ENCODE measurements at regions not wholly inside any gene's neighbourhood (a gene's known extent, or its start where the extent isn't known, plus 50 kb on each side); places are given as distances from the start of the nearest gene placed in this dataset.

DNA sequence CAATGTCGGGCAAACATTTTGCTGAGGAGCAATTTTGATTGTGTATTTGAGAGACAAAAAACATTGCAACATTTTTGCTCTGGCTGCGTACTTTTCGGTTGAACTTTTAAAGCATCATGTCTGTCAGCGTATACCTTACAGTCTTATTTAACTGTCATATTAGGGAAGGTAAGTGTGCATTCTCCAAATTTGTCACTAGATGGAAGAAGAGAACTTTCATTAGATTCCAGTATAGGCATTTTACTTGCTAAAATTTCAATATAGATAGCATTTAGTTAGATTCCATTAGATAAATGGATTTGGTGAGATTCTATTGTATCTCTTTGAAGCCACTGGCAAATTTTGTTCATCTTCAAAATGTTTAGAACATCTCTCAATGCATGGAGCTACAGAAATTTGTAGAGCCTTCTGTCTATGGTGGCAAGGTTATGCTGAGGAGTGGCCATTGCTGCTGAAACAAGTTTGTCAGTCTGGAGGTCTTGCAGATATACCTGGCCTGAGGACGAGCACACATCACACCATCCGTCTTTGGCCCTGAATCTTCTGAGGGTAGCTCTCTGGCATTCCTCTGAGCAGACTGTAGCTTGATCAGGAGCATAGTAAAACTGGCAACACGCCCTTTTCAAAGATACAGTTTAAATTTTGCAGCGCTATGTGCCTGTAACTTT lies 437.5 kb upstream of the MBL2 start:
- peaks cover 7% of the 10 kb centered on the region for H3K9me3 Mint-ChIP-seq
- H3K36me3 Mint-ChIP-seq (ENCODE audit: low read depth), result peaks cover 3% of the 10 kb centered on the region
- H3K4me3 Mint-ChIP-seq, result no peak overlapping the region
- DNase-seq (ENCODE audit: low read depth, low spot score), result no peak
- no peak overlapping the region for H3K27ac Mint-ChIP-seq (ENCODE audit: unreplicated experiment)
- peaks cover 4% of the 10 kb centered on the region for H3K4me1 Mint-ChIP-seq
- no peaks in the 10 kb centered on the region for H3K27me3 Mint-ChIP-seq (ENCODE audit: low read depth)
- TF ChIP-seq, protein P1, sequence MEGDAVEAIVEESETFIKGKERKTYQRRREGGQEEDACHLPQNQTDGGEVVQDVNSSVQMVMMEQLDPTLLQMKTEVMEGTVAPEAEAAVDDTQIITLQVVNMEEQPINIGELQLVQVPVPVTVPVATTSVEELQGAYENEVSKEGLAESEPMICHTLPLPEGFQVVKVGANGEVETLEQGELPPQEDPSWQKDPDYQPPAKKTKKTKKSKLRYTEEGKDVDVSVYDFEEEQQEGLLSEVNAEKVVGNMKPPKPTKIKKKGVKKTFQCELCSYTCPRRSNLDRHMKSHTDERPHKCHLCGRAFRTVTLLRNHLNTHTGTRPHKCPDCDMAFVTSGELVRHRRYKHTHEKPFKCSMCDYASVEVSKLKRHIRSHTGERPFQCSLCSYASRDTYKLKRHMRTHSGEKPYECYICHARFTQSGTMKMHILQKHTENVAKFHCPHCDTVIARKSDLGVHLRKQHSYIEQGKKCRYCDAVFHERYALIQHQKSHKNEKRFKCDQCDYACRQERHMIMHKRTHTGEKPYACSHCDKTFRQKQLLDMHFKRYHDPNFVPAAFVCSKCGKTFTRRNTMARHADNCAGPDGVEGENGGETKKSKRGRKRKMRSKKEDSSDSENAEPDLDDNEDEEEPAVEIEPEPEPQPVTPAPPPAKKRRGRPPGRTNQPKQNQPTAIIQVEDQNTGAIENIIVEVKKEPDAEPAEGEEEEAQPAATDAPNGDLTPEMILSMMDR (conservative IDR thresholded peaks at IDR 0.05), result peak; percentile 69

DNA sequence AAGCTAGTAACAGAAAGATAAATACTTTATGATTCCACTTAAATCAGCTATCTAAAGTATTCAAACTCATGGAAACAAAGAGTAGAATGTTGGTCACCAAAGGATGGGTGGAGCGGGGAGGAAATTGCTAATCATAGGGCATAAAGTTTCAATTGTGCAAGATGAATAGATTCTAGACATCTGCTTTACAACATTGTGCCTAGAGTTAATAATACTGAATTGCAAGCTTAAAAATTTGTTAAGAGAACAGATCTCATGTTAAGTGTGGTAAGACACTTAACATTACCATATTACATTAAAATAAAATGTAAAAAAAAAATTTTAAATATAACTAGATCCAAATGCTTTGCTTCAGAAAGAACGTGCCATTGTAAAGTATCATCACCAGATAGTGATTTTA lies 411.1 kb upstream of the MBL2 start:
- Mint-ChIP-seq H3K9me3 (peaks cover 16% of the 10 kb centered on the region), H3K4me1 (no peaks in the 10 kb centered on the region), H3K36me3 (ENCODE audit: low read depth) (no peaks in the 10 kb centered on the region), H3K27ac (ENCODE audit: unreplicated experiment) (no peak overlapping the region), H3K4me3 (no peak overlapping the region), H3K27me3 (ENCODE audit: low read depth) (no peaks in the 10 kb centered on the region)
- TF ChIP-seq, protein P1 (conservative IDR thresholded peaks at IDR 0.05), result no peak
- no peak for DNase-seq (ENCODE audit: low read depth, low spot score)

DNA sequence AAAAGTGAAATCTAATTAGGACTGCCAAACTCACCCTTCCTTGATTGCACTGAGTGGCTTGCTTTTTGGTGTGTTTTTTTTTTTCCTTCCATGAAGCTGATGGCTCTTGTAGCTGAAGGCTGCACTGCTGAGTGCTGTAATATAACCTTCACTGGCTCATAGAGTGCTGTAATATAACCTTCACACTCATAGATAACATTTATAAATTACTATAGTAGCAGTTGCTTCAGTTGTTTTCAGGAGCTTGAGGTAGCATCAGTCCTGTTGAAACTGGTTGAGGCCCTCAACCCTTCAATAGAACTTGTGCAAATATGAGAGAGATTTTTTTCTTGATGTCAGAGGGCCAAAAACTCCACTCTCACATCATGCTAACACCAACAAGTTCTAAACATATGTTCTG lies 404.9 kb upstream of the MBL2 start:
- Mint-ChIP-seq H3K9me3 (no peaks in the 10 kb centered on the region), H3K27ac (ENCODE audit: unreplicated experiment) (no peak overlapping the region)

DNA sequence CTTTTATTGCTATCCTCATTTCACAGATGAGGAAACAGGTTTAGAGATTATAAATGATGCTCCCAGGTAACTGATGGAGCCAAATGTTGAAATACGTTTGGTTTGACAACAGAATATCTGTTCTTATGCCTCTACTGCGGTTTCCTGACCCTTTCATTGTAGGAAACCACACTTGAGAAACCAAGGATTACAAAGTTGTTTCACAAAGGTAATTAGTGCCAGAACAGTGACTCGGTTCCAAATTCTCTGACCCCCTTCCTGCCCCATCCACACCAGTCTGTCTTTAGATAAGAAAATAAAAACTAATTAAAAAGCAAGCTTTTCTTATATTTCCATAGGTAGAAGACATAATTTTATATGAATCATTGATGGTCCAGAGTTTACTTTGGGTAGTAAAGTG lies 393.7 kb upstream of the MBL2 start:
- H3K27me3 Mint-ChIP-seq (ENCODE audit: low read depth), result no peaks in the 10 kb centered on the region
- H3K27ac Mint-ChIP-seq (ENCODE audit: unreplicated experiment), result no peak overlapping the region
- H3K36me3 Mint-ChIP-seq (ENCODE audit: low read depth), result no peaks in the 10 kb centered on the region
- no peak for DNase-seq (ENCODE audit: low read depth, low spot score)
- no peaks in the 10 kb centered on the region for H3K4me1 Mint-ChIP-seq
- no peak overlapping the region for H3K4me3 Mint-ChIP-seq
- H3K9me3 Mint-ChIP-seq, result no peaks in the 10 kb centered on the region
- TF ChIP-seq, protein P1 (conservative IDR thresholded peaks at IDR 0.05), result no peak

More for the DNA sequence above, 404.9 kb upstream of the MBL2 start:
- no peaks in the 10 kb centered on the region for H3K36me3 Mint-ChIP-seq (ENCODE audit: low read depth)
- H3K4me3 Mint-ChIP-seq, result no peak overlapping the region
- no peaks in the 10 kb centered on the region for H3K4me1 Mint-ChIP-seq
- TF ChIP-seq, protein P1 (conservative IDR thresholded peaks at IDR 0.05), result no peak
- no peak for DNase-seq (ENCODE audit: low read depth, low spot score)
- no peaks in the 10 kb centered on the region for H3K27me3 Mint-ChIP-seq (ENCODE audit: low read depth)

DNA sequence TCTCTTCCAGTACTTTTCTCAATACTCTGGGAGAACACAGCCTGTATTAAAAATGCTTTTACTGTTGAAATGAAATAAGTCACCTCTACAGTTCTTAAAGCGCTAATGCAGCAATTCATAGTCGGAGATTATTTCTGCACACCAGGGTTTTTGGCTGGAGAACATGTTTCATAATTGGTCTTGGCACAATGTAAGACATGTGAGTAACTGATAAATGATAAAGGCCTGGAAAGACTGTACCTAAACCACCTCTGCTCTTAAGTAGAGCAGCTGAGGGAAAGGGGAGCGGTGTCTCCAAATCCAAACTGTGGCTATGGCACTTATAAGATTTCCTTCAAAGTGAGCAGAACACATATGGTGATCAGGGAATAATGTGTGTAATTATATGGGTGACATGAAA lies 390.3 kb upstream of the MBL2 start:
- Mint-ChIP-seq H3K36me3 (ENCODE audit: low read depth) (peaks cover 3% of the 10 kb centered on the region), H3K4me1 (no peaks in the 10 kb centered on the region), H3K9me3 (peaks cover 4% of the 10 kb centered on the region), H3K27me3 (ENCODE audit: low read depth) (no peaks in the 10 kb centered on the region), H3K4me3 (no peak overlapping the region), H3K27ac (ENCODE audit: unreplicated experiment) (no peak overlapping the region)
- TF ChIP-seq, protein P1 (conservative IDR thresholded peaks at IDR 0.05), result no peak
- no peak for DNase-seq (ENCODE audit: low read depth, low spot score)

Measured in neural crest cell (in vitro differentiated cells).